Esophagus muscularis mucosa (tissue), 4 donors: ENCODE measurements at regions not wholly inside any gene's neighbourhood (a gene's known extent, or its start where the extent isn't known, plus 50 kb on each side); places are given as distances from the start of the nearest gene placed in this dataset.

Source experiments
- DNase-seq: peaks from one replicate; pipeline ENCODE4 v3.0.0-alpha.2; 2017; ENCODE audit errors: extremely low spot score
- H3K27ac ChIP-seq, 4 donors: fragments of 200-600 bp; sonication (generic); replicated peaks in 1 of 4; 1 replicate in 3 of 4; 2 replicates in 1 of 4; pipeline ENCODE4 v1.5.1; 2016 to 2019; ENCODE audit warnings: mild to moderate bottlenecking in 1 of 4
- H3K27me3 ChIP-seq, 4 donors: fragments of 200-600 bp; sonication (generic); one replicate each; pipeline versions ENCODE4 v1.5.1 to v1.6.0; 2016 to 2019
- H3K36me3 ChIP-seq, 4 donors: fragments of 200-600 bp; sonication (generic); one replicate each; pipeline ENCODE4 v1.5.1; 2016 to 2019
- H3K4me1 ChIP-seq, 4 donors: fragments of 200-600 bp; sonication (generic); one replicate each; pipeline ENCODE4 v1.5.1; 2016 to 2019
- H3K4me3 ChIP-seq, 4 donors: fragments of 200-600 bp; sonication (generic); 1 replicate in 2 of 4; 2 replicates in 2 of 4; pipeline ENCODE4 v1.5.1; 2016 to 2019; ENCODE audit warnings: mild to moderate bottlenecking in 4 of 4, moderate library complexity in 1 of 4
- H3K9me3 ChIP-seq, 4 donors: fragments of 200-600 bp; sonication (generic); 1 replicate in 3 of 4; 2 replicates in 1 of 4; pipeline ENCODE4 v1.5.1; 2016 to 2019
- CTCF ChIP-seq, 3 experiments: fragments of 200-600 bp in 2 of 3; fragments of 450-650 bp in 1 of 3; sonication (generic) in 2 of 3; IDR thresholded peaks; one replicate each; pipeline ENCODE4 v1.5.1; 2017 to 2019; ENCODE audit warnings: antibody characterized with exemption in 3 of 3, mild to moderate bottlenecking in 2 of 3, moderate library complexity in 1 of 3
- EP300 ChIP-seq: sonication (generic); formaldehyde crosslinking; IDR thresholded peaks from one replicate; pipeline ENCODE4 v1.6.1; 2017; ENCODE audit warnings: antibody characterized with exemption
- POLR2A ChIP-seq: fragments of 450-650 bp; IDR thresholded peaks from one replicate; pipeline ENCODE4 v1.6.1; 2017; ENCODE audit warnings: antibody characterized with exemption, moderate library complexity, mild to moderate bottlenecking, low read depth
- POLR2AphosphoS5 ChIP-seq, 2 donors: sonication (generic); formaldehyde crosslinking; IDR thresholded peaks; one replicate each; pipeline ENCODE4 v1.6.1; 2017; ENCODE audit warnings: antibody characterized with exemption in 2 of 2
- WGBS: methylation state at CpG from one replicate; pipeline ENCODE4 v1.1.5; 2018; 5-methylcytosine and 5-hydroxymethylcytosine counted together
- intact Hi-C: fragments of 100-400 bp; cut with DNase I; formaldehyde crosslinking; loops from one replicate; pipeline ENCODE4 v1.15.1; 2023

GRCh38 chr5:128011339-128011738 lies 72.2 kb upstream of the SLC12A2 start:
- no peaks in the 10 kb centered on the region for H3K36me3 ChIP-seq
- H3K27me3 ChIP-seq = no peaks in the 10 kb centered on the region
- no peak overlapping the region for H3K4me3 ChIP-seq
- no peak for TF ChIP-seq EP300
- no peaks in the 10 kb centered on the region for H3K9me3 ChIP-seq
- peaks cover 0 to 9% (median 0%) of the 10 kb centered on the region in 4 donors for H3K4me1 ChIP-seq
- intact Hi-C loops = no loop called here
- no peak for DNase-seq
- H3K27ac ChIP-seq = no peak overlapping the region

GRCh38 chr5:128014578-128014977 lies 69.0 kb upstream of the SLC12A2 start:
- WGBS = 52% methylated on average over 2 of the region's 2 CpGs
- no peak for TF ChIP-seq POLR2AphosphoS5 (IDR thresholded peaks at IDR 0.05)
- no peak for DNase-seq
- H3K27ac ChIP-seq = no peak overlapping the region
- intact Hi-C loops = no loop called here
- no peaks in the 10 kb centered on the region for H3K9me3 ChIP-seq
- H3K36me3 ChIP-seq = no peaks in the 10 kb centered on the region
- H3K27me3 ChIP-seq = no peaks in the 10 kb centered on the region
- no peaks in the 10 kb centered on the region for H3K4me1 ChIP-seq
- H3K4me3 ChIP-seq = no peak overlapping the region

- TF ChIP-seq CTCF (IDR thresholded peaks at IDR 0.05) = no peak
- no peak for TF ChIP-seq POLR2AphosphoS5 (IDR thresholded peaks at IDR 0.05)
- TF ChIP-seq POLR2A = no peak
- TF ChIP-seq EP300 = no peak
- intact Hi-C loops = no loop called here
- Histone ChIP-seq H3K9me3 (no peaks in the 10 kb centered on the region), H3K27ac (no peak overlapping the region), H3K4me1 (no peaks in the 10 kb centered on the region), H3K36me3 (no peaks in the 10 kb centered on the region), H3K27me3 (no peaks in the 10 kb centered on the region), H3K4me3 (no peak overlapping the region)
- 73% methylated on average over 1 of the region's 1 CpG for WGBS
- no peak for DNase-seq
Observed at GRCh38 chr5:128015478-128015877, 68.1 kb upstream of the SLC12A2 start.

- WGBS = 100% methylated on average over 1 of the region's 1 CpG
- intact Hi-C loops = no loop called here
- Histone ChIP-seq H3K36me3 (no peaks in the 10 kb centered on the region), H3K27ac (no peak overlapping the region), H3K4me3 (no peak overlapping the region), H3K27me3 (no peaks in the 10 kb centered on the region), H3K9me3 (no peaks in the 10 kb centered on the region), H3K4me1 (no peaks in the 10 kb centered on the region)
- DNase-seq = no peak
- no peak for TF ChIP-seq POLR2A
- no peak for TF ChIP-seq POLR2AphosphoS5 (IDR thresholded peaks at IDR 0.05)
- no peak for TF ChIP-seq EP300
- no peak for TF ChIP-seq CTCF (IDR thresholded peaks at IDR 0.05)
Observed at GRCh38 chr5:128015978-128016377, 67.6 kb upstream of the SLC12A2 start.

- intact Hi-C loops = no loop called here
- DNase-seq = no peak
- WGBS = 87% methylated on average over 1 of the region's 1 CpG
- TF ChIP-seq POLR2AphosphoS5 (IDR thresholded peaks at IDR 0.05) = no peak
- TF ChIP-seq CTCF (IDR thresholded peaks at IDR 0.05) = no peak
- no peak for TF ChIP-seq POLR2A
- no peak for TF ChIP-seq EP300
- no peaks in the 10 kb centered on the region for H3K9me3 ChIP-seq
- H3K4me1 ChIP-seq = no peaks in the 10 kb centered on the region
- H3K36me3 ChIP-seq = no peaks in the 10 kb centered on the region
- H3K27ac ChIP-seq = no peak overlapping the region
- no peaks in the 10 kb centered on the region for H3K27me3 ChIP-seq
- H3K4me3 ChIP-seq = no peak overlapping the region
Observed at GRCh38 chr5:128019391-128019790, 64.2 kb upstream of the SLC12A2 start.

GRCh38 chr5:128020012-128020411 lies 63.6 kb upstream of the SLC12A2 start:
- DNase-seq = no peak
- TF ChIP-seq POLR2AphosphoS5 (IDR thresholded peaks at IDR 0.05) (no peak), EP300 (no peak), POLR2A (no peak), CTCF (IDR thresholded peaks at IDR 0.05) (no peak)
- WGBS = 86% methylated on average over 1 of the region's 1 CpG
- no peaks in the 10 kb centered on the region for H3K9me3 ChIP-seq
- intact Hi-C loops = no loop called here
- no peaks in the 10 kb centered on the region for H3K27me3 ChIP-seq
- no peak overlapping the region for H3K27ac ChIP-seq
- H3K36me3 ChIP-seq = no peaks in the 10 kb centered on the region
- H3K4me1 ChIP-seq = no peaks in the 10 kb centered on the region
- no peak overlapping the region for H3K4me3 ChIP-seq
